ENCODE measurements at regions not wholly inside any gene's neighbourhood (a gene's known extent, or its start where the extent isn't known, plus 50 kb on each side); places are given as distances from the start of the nearest gene placed in this dataset.

DNA sequence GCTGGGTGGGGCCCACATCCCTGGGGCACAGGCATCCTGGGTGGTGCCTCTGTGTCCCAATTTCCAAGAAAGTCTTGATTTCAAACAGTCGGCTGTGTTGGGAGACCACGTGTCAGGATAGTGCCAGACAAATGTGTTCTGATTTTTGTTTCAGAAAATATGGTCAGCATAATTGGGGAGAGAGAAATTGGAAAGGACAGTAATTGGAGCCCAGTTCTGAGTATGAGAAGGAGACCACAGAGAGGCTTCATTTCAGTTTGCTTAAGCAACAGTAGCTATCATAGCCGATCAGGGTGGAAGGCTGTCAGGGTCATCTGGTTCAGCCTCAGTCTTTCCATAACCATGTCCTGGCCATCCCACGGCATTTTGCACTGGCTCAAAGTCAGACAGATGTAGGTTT is 220.7 kb downstream of the CDC5L start:
- TF ChIP-seq CTCF (IDR thresholded peaks at IDR 0.05) (no peak), POLR2A (IDR thresholded peaks at IDR 0.05) (no peak)
